A673 (cell line): ENCODE measurements at regions not wholly inside any gene's neighbourhood (a gene's known extent, or its start where the extent isn't known, plus 50 kb on each side); places are given as distances from the start of the nearest gene placed in this dataset.

Experiments used
- BruUV-seq: library from RNA; stranded (reverse); fragments of 400-500 nt; replicated peaks from 2 replicates; lab custom pipeline; 2021; lab: Mats Ljungman, UMichigan
- CTCF ChIA-PET: fragments of 300-600 bp; sonication (Branson Sonifier 250); formaldehyde crosslinking; loops from one replicate; lab custom pipeline; 2022; ENCODE audit warnings: antibody characterized with exemption; lab: Charles Lee
- POLR2A ChIA-PET: fragments of 300-600 bp; sonication (Branson Sonifier 250); formaldehyde crosslinking; loops from one replicate; lab custom pipeline; 2022; ENCODE audit warnings: antibody characterized with exemption; ENCODE audit not compliant: low non-redundant PET; lab: Charles Lee
- DNase-seq: peaks from one replicate; pipeline ENCODE4 v3.0.0-alpha.2; 2015; ENCODE audit warnings: low spot score
- H3K27ac ChIP-seq: fragments of 200-600 bp; sonication (generic); 2 replicates; pipeline ENCODE4 v1.5.1; 2016; ENCODE audit warnings: mixed run types, low read depth, mild to moderate bottlenecking, mixed read lengths, antibody characterized with exemption, low read length; ENCODE audit not compliant: poor library complexity, severe bottlenecking
- H3K27me3 ChIP-seq: fragments of 200-600 bp; sonication (generic); replicated peaks from 2 replicates; pipeline ENCODE4 v1.6.1; 2017; ENCODE audit warnings: mixed run types, low read depth, mild to moderate bottlenecking, mixed read lengths, antibody characterized with exemption, low read length; ENCODE audit not compliant: insufficient read depth, poor library complexity
- H3K36me3 ChIP-seq: fragments of 200-600 bp; sonication (generic); 2 replicates; pipeline ENCODE4 v1.6.1; 2016; ENCODE audit warnings: mixed run types, mild to moderate bottlenecking, mixed read lengths, antibody characterized with exemption, low read length; ENCODE audit not compliant: insufficient read depth, poor library complexity, severe bottlenecking
- H3K4me1 ChIP-seq: fragments of 200-600 bp; sonication (generic); 2 replicates; pipeline ENCODE4 v1.6.1; 2017; ENCODE audit warnings: mixed run types, mild to moderate bottlenecking, mixed read lengths, antibody characterized with exemption, low read length; ENCODE audit not compliant: insufficient read depth, poor library complexity, severe bottlenecking
- H3K4me3 ChIP-seq: fragments of 200-600 bp; sonication (generic); 2 replicates; pipeline ENCODE4 v1.5.1; 2016; ENCODE audit warnings: low read depth, mixed run types, mild to moderate bottlenecking, mixed read lengths, low read length; ENCODE audit not compliant: poor library complexity, severe bottlenecking
- H3K9me3 ChIP-seq: fragments of 200-600 bp; sonication (generic); 2 replicates; pipeline ENCODE4 v1.6.1; 2016; ENCODE audit warnings: mixed run types, low read depth, mild to moderate bottlenecking, mixed read lengths, antibody characterized with exemption, low read length; ENCODE audit not compliant: poor library complexity, severe bottlenecking
- CTCF ChIP-seq: fragments of 300-800, 200-600 bp; sonication (generic); conservative IDR thresholded peaks from 2 replicates; pipeline ENCODE4 v1.5.1; 2017; ENCODE audit warnings: low read depth, mild to moderate bottlenecking, antibody characterized with exemption, low read length, moderate library complexity, mixed read lengths
- EZH2 ChIP-seq: fragments of 200-600 bp; sonication (generic); IDR thresholded peaks from 2 replicates; pipeline ENCODE4 v1.6.1; 2017; ENCODE audit warnings: borderline replicate concordance, low read depth, mild to moderate bottlenecking, mixed read lengths, antibody characterized with exemption, low read length; ENCODE audit not compliant: poor library complexity, severe bottlenecking
- intact Hi-C: fragments of 100-400 bp; cut with micrococcal nuclease; formaldehyde crosslinking; loops from one replicate; pipeline ENCODE4 v1.10.0; 2022; ENCODE audit not compliant: unreplicated experiment

GRCh38 chr5:152285764-152286163 is 119.3 kb downstream of the NMUR2 start:
- ChIA-PET POLR2A (no interaction called here), CTCF (no interaction called here)
- Histone ChIP-seq H3K36me3 (no peaks in the 10 kb centered on the region), H3K27ac (no peak overlapping the region), H3K27me3 (no peaks in the 10 kb centered on the region), H3K9me3 (no peaks in the 10 kb centered on the region), H3K4me3 (no peak overlapping the region), H3K4me1 (no peaks in the 10 kb centered on the region)
- no peak for DNase-seq
- intact Hi-C loops = no loop called here
- TF ChIP-seq EZH2 (no peak), CTCF (no peak)
- BruUV-seq = no TSS peak

- no peak overlapping the region for H3K4me3 ChIP-seq
- BruUV-seq = no TSS peak
- TF ChIP-seq CTCF (no peak), EZH2 (no peak)
- ChIA-PET CTCF (no interaction called here), POLR2A (no interaction called here)
- H3K9me3 ChIP-seq = no peaks in the 10 kb centered on the region
- H3K27me3 ChIP-seq = no peaks in the 10 kb centered on the region
- intact Hi-C loops = no loop called here
- no peaks in the 10 kb centered on the region for H3K36me3 ChIP-seq
- DNase-seq = no peak
- H3K27ac ChIP-seq = no peak overlapping the region
- no peaks in the 10 kb centered on the region for H3K4me1 ChIP-seq
Observed at GRCh38 chr5:152282331-152282730, 122.7 kb downstream of the NMUR2 start.

- no peaks in the 10 kb centered on the region for H3K9me3 ChIP-seq
- intact Hi-C loops = no loop called here
- no TSS peak for BruUV-seq
- no peak for DNase-seq
- H3K27me3 ChIP-seq = peaks cover 4% of the 10 kb centered on the region
- ChIA-PET CTCF (no interaction called here), POLR2A (no interaction called here)
- no peak overlapping the region for H3K27ac ChIP-seq
- TF ChIP-seq CTCF (no peak), EZH2 (no peak)
- H3K4me3 ChIP-seq = no peak overlapping the region
- H3K4me1 ChIP-seq = no peaks in the 10 kb centered on the region
- H3K36me3 ChIP-seq = no peaks in the 10 kb centered on the region
Observed at GRCh38 chr5:152277936-152278335, 127.1 kb downstream of the NMUR2 start.
